HG02981 (cell line): ENCODE measurements at regions not wholly inside any gene's neighbourhood (a gene's known extent, or its start where the extent isn't known, plus 50 kb on each side); places are given as distances from the start of the nearest gene placed in this dataset.
"Not testable (repeated sequence)": the region's sequence is repeated elsewhere in the genome, so short reads cannot be mapped to it uniquely, and the experiment has no call there.

Source experiments
- ATAC-seq: cut with Tn5 transposase; IDR thresholded peaks from one replicate; pipeline ENCODE4 v1.9.1; 2021; ENCODE audit warnings: mild to moderate bottlenecking, moderate library complexity; ENCODE audit not compliant: unreplicated experiment

DNA sequence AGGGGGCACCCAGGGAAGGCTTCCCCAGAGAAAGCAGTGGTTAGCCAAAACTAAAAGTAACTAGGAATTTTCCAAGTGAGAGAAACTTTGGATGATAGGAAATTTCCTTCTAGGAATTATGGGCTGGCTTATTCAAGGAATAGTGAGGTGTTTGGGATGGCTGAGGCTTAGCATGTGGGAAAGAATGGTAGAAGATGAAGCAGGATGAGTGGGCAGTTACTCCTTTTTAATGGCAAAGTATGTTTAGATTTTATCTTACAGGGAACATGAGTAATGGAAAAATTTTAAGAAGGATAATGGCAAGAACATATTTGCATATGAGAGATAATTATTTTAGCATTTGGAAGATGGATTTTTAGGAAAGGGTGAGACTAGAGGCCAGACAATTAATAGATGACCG is 197.6 kb downstream of the SLC38A4 start:
- ATAC-seq, result no peak

DNA sequence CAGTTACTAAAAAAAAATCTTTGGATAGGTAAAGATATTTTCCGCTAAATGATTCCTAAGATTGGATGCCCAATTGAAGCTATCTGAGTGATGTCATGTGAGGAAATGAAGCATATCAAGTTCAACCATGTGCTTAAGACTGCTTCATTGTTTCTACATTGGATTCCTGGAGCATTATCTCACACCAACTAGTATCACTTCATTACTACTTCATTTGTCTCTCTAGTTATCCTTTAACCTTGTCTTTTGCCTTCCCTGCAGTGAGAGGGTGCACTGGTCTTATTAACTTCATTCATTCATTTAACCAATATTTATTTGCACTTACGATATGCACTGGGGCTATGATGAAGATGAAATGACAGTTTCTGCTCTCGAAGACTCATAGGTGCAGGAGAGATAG is 198.1 kb downstream of the SLC38A4 start:
- no peak for ATAC-seq

DNA sequence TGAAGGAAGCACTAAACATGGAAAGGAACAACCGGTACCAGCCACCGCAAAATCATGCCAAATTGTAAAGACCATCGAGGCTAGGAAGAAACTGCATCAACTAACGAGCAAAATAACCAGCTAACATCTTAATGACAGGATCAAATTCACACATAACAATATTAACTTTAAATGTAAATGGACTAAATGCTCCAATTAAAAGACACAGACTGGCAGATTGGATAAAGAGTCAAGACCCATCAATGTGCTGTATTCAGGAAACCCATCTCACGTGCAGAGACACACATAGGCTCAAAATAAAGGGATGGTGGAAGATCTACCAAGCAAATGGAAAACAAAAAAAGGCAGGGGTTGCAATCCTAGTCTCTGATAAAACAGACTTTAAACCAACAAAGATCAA is 206.3 kb downstream of the SLC38A4 start:
- ATAC-seq, result not testable (repeated sequence)

GRCh38 chr12:46617737-46618136 is 208.1 kb downstream of the SLC38A4 start:
- ATAC-seq, result not testable (repeated sequence)

GRCh38 chr12:46617167-46617566 is 208.6 kb downstream of the SLC38A4 start:
- ATAC-seq, result no peak

- no peak for ATAC-seq
These were observed 215.0 kb downstream of the SLC38A4 start for GRCh38 chr12:46610754-46611153.

- no peak for ATAC-seq
These were observed 216.1 kb downstream of the SLC38A4 start for GRCh38 chr12:46609674-46610073.

GRCh38 chr12:46609273-46609623 is 216.5 kb downstream of the SLC38A4 start:
- ATAC-seq, result no peak

GRCh38 chr12:46608431-46609272 is 217.1 kb downstream of the SLC38A4 start:
- ATAC-seq, result no peak

- no peak for ATAC-seq
These were observed 221.1 kb downstream of the SLC38A4 start for GRCh38 chr12:46604684-46605083.

DNA sequence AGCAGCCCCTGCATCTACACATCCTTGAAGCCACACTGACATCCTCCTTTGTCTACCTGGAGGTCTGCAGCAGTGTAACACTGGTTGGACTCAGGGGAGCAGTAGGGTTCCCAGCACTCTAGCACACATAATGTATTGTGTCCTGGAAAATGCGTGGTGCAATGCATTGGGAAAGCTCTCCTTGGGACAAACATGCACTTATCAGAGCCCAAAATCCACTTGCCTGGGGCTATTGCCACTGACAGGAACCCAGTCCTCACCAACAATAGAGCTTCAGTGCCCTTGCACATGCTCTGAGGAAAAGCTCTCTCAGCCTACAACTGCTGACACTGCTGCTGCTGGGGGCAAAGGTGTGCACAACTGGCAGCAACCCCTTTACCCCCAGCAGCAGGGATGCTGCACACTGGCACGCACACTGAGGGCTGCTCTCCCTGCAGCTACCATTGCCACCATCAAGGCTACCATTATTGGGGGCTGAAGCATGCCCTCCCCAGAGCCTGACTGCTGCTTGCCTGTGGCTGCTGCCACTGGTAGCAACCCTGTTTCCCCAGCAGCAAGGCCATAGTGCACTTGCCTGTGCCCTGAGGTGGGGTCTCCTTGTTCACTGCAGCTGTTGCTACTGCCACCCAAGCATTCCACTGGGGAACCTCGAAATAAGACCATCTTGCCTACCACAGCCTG is 221.9 kb downstream of the SLC38A4 start:
- no peak for ATAC-seq

DNA sequence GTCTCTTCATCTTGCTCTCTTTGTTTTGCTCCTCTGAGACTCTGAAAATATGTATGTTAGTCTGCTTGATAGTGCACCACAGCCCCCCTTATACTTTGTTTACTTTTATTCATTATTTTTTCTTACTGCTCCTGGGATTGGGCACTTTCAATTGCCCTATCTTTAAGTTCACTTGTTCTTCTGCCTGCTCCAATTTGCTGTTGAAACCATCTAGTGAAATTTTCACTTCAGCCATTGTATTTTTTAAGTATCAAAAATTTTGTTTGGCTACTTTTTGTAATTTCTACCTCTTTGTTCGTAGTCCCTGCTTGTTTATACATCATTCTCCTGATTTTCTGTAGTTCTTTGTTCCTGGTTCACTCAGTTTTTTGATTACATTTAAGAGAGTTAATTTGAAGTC is 223.3 kb downstream of the SLC38A4 start:
- no peak for ATAC-seq

DNA sequence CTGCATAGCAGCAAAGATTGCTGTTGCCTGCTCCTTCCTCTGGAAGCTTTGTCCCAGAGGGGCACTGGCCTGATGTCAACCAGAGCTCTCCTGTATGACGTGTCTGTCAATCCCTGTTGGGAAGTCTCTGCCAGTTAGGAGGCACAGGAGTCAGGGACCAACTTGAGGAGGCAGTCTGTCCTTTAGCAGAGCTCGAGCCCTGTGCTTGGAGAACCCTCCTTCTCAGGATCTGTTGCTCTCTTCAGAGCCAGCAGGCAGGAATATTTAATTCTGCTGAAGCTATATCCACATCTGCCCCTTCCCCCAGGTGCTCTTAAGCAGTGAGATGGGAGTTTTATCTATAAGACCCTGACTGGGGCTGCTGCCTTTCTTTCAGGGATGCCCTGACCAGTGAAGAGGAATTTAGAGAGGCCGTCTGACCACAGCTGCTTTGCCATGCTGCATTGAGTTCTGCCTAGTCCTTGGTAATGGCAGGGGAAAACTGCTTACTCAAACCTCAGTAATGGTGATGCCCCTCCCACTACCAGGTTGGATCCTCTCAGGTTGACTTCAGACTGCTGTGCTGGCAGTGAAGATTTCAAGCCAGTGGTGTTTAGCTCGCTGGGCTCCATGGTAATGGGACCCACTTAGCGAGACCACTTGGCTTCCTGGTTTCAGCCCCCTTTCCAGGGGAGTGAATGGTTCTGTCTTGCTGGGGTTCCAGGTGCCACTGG is 218.6 kb upstream of the SLC38A2 start:
- ATAC-seq, result no peak

DNA sequence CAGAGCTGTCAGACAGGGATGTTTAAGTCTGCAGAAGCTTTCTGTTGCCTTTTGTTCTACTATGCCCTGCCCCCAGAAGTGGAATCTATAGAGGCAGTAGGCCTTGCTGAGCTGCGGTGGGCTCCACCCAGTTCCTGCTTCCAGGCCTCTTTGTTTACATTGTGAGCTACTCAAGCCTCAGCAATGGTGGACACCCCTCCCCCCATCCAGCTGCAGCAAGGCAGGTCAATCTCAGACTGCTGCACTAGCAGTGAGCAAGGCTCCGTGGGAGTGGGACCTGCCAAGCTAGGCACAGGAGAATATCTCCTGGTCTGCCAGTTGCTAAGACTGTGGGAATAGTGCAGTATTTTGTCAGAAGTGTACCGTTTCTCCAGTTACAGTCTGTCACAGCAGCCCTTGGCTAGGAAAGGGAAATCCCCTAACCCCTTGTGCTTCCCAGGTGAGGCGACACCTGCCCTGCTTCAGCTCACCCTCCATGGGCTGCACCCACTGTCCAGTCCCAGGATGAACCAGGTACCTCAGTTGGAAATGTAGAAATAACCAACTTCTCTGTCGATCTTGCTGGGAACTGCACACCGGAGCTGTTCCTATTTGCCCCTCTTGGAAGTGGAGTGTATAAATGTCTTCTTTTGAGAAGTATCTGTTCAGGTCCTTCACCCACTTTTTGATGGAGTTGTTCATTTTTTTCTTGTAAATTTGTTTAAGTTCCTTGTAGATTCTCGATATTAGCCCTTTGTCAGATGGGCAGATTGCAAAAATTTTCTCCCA is 213.5 kb upstream of the SLC38A2 start:
- ATAC-seq, result no peak

DNA sequence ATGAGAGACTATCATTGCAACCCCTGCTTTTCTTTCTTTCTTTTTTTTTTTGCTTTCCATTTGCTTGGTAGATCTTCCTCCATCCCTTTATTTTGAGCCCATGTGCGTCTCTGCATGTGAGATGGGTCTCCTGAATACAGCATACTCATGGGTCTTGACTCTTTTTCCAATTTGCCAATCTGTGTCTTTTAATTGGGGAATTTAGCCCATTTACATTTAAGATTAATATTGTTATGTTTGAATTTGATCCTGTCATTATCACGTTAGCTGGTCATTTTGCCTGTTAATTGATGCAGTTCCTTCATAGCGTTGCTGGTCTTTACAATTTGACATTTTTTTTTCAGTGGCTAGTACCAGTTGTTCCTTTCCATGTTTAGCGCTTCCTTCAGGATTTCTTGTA is 211.5 kb upstream of the SLC38A2 start:
- ATAC-seq, result not testable (repeated sequence)

- ATAC-seq, result not testable (repeated sequence)
These were observed 209.4 kb upstream of the SLC38A2 start for GRCh38 chr12:46581990-46582389.

DNA sequence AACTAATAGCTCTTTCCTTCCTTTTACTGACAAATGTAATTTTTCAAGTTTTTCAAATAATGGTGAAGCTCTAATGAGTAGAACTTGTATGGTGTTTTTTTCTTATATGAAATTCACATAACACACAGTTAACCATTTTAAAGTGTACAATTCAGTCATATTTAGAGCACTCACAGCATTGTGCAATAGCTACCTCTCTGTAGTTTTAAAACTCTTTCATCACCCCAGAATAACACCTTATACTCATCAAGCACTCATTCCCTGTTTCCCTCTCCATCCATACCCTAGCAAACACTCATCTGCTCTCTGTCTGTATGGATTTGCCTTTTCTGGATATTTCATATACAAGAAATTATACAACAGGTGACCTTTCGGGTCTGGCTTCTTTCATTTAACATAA is 207.9 kb upstream of the SLC38A2 start:
- ATAC-seq, result no peak

DNA sequence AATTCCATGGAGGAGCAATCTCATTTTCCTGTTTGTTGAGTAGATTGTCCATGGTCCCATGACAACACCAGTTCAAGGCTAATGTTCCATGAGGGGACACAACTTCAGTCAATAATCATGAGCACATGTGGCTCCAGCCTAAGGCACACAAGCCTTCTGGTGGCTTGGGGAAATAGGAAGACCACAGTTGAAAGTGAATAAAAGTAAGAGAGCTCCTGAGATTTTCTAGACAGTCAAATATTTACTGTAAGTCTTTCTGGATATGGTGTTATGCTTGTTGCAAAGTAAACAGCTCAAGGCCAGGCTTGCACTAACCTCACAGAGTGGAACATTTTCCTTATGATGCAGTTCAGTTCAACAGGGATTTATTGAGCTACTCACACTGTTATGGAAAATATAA is 206.9 kb upstream of the SLC38A2 start:
- no peak for ATAC-seq

DNA sequence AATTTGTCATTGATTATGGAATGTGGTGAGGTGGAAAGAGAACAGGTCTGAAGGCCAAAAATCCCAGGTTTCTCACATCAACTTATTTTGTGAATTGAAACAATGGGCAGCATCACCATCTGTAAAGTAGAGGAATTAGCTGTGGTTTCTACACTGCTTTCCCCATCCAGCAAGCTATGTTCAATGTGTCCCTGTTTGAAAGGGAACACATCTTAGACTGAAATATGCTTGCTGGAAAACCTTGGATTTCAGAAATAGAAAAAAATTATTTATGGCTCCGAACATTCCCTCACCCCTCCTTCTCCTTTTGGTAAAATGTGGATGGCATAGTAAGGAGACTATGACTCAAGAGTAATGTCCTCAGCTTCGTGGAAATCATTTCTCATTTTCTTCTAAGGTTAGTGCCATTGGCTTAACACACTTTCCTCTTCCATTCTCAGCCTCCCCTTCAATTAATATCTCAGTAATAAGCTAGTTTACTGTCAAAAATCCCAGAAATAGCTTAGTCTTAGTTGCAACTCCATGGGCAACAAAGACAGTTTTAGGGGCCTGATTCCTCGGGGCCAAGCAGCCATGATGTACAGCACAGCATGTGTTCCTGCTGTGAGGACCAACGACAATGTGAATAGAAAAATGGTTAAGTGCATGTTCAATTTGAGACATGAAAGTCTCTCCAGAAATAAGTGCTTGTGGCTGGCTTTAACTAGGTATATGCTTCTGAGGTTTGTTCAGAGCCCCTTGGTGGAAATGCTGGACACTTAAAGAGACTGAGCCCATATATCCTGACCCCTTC is 205.8 kb upstream of the SLC38A2 start:
- ATAC-seq, result no peak

- no peak for ATAC-seq
These were observed 204.6 kb upstream of the SLC38A2 start for GRCh38 chr12:46577063-46577776.
